HEK293 (cell line): ENCODE measurements at regions not wholly inside any gene's neighbourhood (a gene's known extent, or its start where the extent isn't known, plus 50 kb on each side); places are given as distances from the start of the nearest gene placed in this dataset.

ENCODE experiments used
- CTCF ChIA-PET: fragments of 350-600 bp; formaldehyde crosslinking; extraction: SDS; loops from one replicate; lab custom pipeline; 2021; ENCODE audit warnings: antibody characterized with exemption; lab: Yijun Ruan, JAX
- POLR2A ChIA-PET: fragments of 300-600 bp; formaldehyde crosslinking; extraction: SDS; loops from one replicate; lab custom pipeline; 2020; ENCODE audit warnings: antibody characterized with exemption, inconsistent platforms; lab: Yijun Ruan, JAX
- H3K27ac ChIP-seq: fragments of 200-500 bp; sonication (Bioruptor generic); 2 replicates; pipeline ENCODE4 v1.5.1; 2014; ENCODE audit warnings: low read depth, low read length, control low read depth, inconsistent platforms; ENCODE audit errors: extremely low read depth
- H3K36me3 ChIP-seq, 2 experiments: fragments of 200-500 bp in 1 of 2; sonication (Bioruptor generic) in 1 of 2; 1 replicate in 1 of 2; 2 replicates in 1 of 2; pipeline ENCODE4 v1.5.1; 2014 to 2017; ENCODE audit warnings: inconsistent platforms in 2 of 2, low read length in 2 of 2; ENCODE audit not compliant: control insufficient read depth in 2 of 2, insufficient read depth in 1 of 2
- H3K4me1 ChIP-seq: fragments of 200-500 bp; sonication (Bioruptor generic); 2 replicates; pipeline ENCODE4 v1.5.1; 2014; ENCODE audit warnings: mild to moderate bottlenecking, low read length, inconsistent platforms; ENCODE audit not compliant: control insufficient read depth, insufficient read depth
- H3K4me3 ChIP-seq: 2 replicates; pipeline ENCODE4 v1.5.1; 2011; ENCODE audit warnings: low read depth, mild to moderate bottlenecking, control low read depth, low read length, moderate library complexity
- H3K9me3 ChIP-seq: fragments of 200-500 bp; sonication (Bioruptor generic); 2 replicates; pipeline ENCODE4 v1.5.1; 2014; ENCODE audit warnings: low read depth, low read length, inconsistent platforms; ENCODE audit not compliant: control insufficient read depth, insufficient read depth
- ATF2 ChIP-seq: fragments of 450-650 bp; formaldehyde crosslinking; IDR thresholded peaks from 2 replicates; pipeline ENCODE4 v1.5.1; 2016; ENCODE audit warnings: missing biosample characterization, missing genetic modification characterization, low read depth
- EGR2 ChIP-seq: fragments of 450-650 bp; formaldehyde crosslinking; IDR thresholded peaks from 2 replicates; pipeline ENCODE4 v1.5.1; 2016; ENCODE audit warnings: low read depth, missing biosample characterization, missing genetic modification characterization
- PBX3 ChIP-seq: sonication (generic); formaldehyde crosslinking; IDR thresholded peaks from 2 replicates; pipeline ENCODE4 v1.8.1; 2022; ENCODE audit warnings: mild to moderate bottlenecking, moderate library complexity, missing genetic modification reagents
- PRDM2 ChIP-seq: fragments of 450-650 bp; formaldehyde crosslinking; IDR thresholded peaks from 2 replicates; pipeline ENCODE4 v1.5.1; 2016; ENCODE audit warnings: missing biosample characterization, missing genetic modification characterization, borderline replicate concordance
- REPIN1 ChIP-seq: fragments of 450-650 bp; formaldehyde crosslinking; IDR thresholded peaks from 2 replicates; pipeline ENCODE4 v1.5.1; 2017; ENCODE audit warnings: missing biosample characterization, missing genetic modification characterization, low read depth
- SCRT2 ChIP-seq: fragments of 450-650 bp; formaldehyde crosslinking; IDR thresholded peaks from 2 replicates; pipeline ENCODE4 v1.5.1; 2016; ENCODE audit warnings: missing biosample characterization, missing genetic modification characterization
- TRIM28 ChIP-seq: IDR thresholded peaks from 2 replicates; pipeline ENCODE4 v1.6.1; 2011; ENCODE audit warnings: low read length, control low read depth, borderline replicate concordance
- ZBTB7A ChIP-seq: fragments of 450-650 bp; formaldehyde crosslinking; IDR thresholded peaks from 2 replicates; pipeline ENCODE4 v1.5.1; 2016; ENCODE audit warnings: low read depth, missing biosample characterization, missing genetic modification characterization
- ZNF121 ChIP-seq: fragments of 450-650 bp; formaldehyde crosslinking; IDR thresholded peaks from 2 replicates; pipeline ENCODE4 v1.5.1; 2016; ENCODE audit warnings: missing biosample characterization, missing genetic modification characterization
- ZNF2 ChIP-seq: fragments of 450-650 bp; formaldehyde crosslinking; IDR thresholded peaks from 2 replicates; pipeline ENCODE4 v1.5.1; 2016; ENCODE audit warnings: missing biosample characterization, missing genetic modification characterization
- ZNF202 ChIP-seq: fragments of 450-650 bp; formaldehyde crosslinking; IDR thresholded peaks from 2 replicates; pipeline ENCODE4 v1.5.1; 2016; ENCODE audit warnings: missing biosample characterization, missing genetic modification characterization, borderline replicate concordance
- ZNF426 ChIP-seq: fragments of 450-650 bp; formaldehyde crosslinking; IDR thresholded peaks from 2 replicates; pipeline ENCODE4 v1.5.1; 2017; ENCODE audit warnings: missing biosample characterization, missing genetic modification characterization, mild to moderate bottlenecking, inconsistent platforms, moderate library complexity
- ZNF473 ChIP-seq: fragments of 450-650 bp; formaldehyde crosslinking; IDR thresholded peaks from 2 replicates; pipeline ENCODE4 v1.5.1; 2017; ENCODE audit warnings: missing biosample characterization, missing genetic modification characterization
- ZNF510 ChIP-seq: fragments of 450-650 bp; formaldehyde crosslinking; IDR thresholded peaks from 2 replicates; pipeline ENCODE4 v1.5.1; 2018; ENCODE audit warnings: mild to moderate bottlenecking, missing genetic modification characterization, missing biosample characterization; ENCODE audit not compliant: insufficient replicate concordance
- ZNF514 ChIP-seq: fragments of 450-650 bp; formaldehyde crosslinking; IDR thresholded peaks from 2 replicates; pipeline ENCODE4 v1.5.1; 2016; ENCODE audit warnings: missing biosample characterization, missing genetic modification characterization
- ZNF645 ChIP-seq: fragments of 450-650 bp; formaldehyde crosslinking; IDR thresholded peaks from 2 replicates; pipeline ENCODE4; 2016; ENCODE audit warnings: missing biosample characterization, missing genetic modification characterization
- ZNF692 ChIP-seq: fragments of 450-650 bp; formaldehyde crosslinking; IDR thresholded peaks from 2 replicates; pipeline ENCODE4 v1.5.1; 2016; ENCODE audit warnings: missing biosample characterization, missing genetic modification characterization
- ZNF776 ChIP-seq: fragments of 450-650 bp; formaldehyde crosslinking; IDR thresholded peaks from 2 replicates; pipeline ENCODE4 v1.5.0; 2017; ENCODE audit warnings: missing biosample characterization, missing genetic modification characterization, borderline replicate concordance
- ZNF792 ChIP-seq: fragments of 450-650 bp; formaldehyde crosslinking; IDR thresholded peaks from 2 replicates; pipeline ENCODE4 v1.5.1; 2016; ENCODE audit warnings: missing biosample characterization, missing genetic modification characterization
- ZNF837 ChIP-seq: fragments of 450-650 bp; formaldehyde crosslinking; IDR thresholded peaks from 2 replicates; pipeline ENCODE4 v1.5.1; 2016; ENCODE audit warnings: missing biosample characterization, missing genetic modification characterization

GRCh38 chr14:71665157-71665556, 267.1 kb upstream of the RGS6 start:
- no peaks in the 10 kb centered on the region for H3K9me3 ChIP-seq
- ChIA-PET CTCF (no interaction called here), POLR2A (no interaction called here)
- TF ChIP-seq ZNF510 (tag by site-specific recombination), result no peak
- TF ChIP-seq ZNF837 (tag by site-specific recombination), result no peak
- TF ChIP-seq ZNF792, result no peak
- no peak for TF ChIP-seq ZNF426
- H3K27ac ChIP-seq, result no peak overlapping the region
- peaks cover 5% of the 10 kb centered on the region for H3K4me1 ChIP-seq
- no peak overlapping the region for H3K4me3 ChIP-seq
- peaks cover 0 to 12% of the 10 kb centered on the region in 2 experiments; a peak in 2 of 3 replicates for H3K36me3 ChIP-seq

- no peak for TF ChIP-seq EGR2 (tag by site-specific recombination)
- no peak for TF ChIP-seq SCRT2 (tag by site-specific recombination)
- TF ChIP-seq ATF2, result no peak
- Histone ChIP-seq H3K36me3 (peaks cover 0 to 12% of the 10 kb centered on the region in 2 experiments; a peak in 2 of 3 replicates), H3K4me1 (peaks cover 5% of the 10 kb centered on the region), H3K4me3 (no peak overlapping the region), H3K9me3 (no peaks in the 10 kb centered on the region), H3K27ac (no peak overlapping the region)
- POLR2A ChIA-PET, result no interaction called here
- CTCF ChIA-PET, result interaction anchor here (0.7 to 0.9 kb wide), 2 partner anchors 87 to 137 kb away, joined by 3 to 4 read pairs; no protein-coding TSS in a partner anchor
These were observed 266.4 kb upstream of the RGS6 start for GRCh38 chr14:71665781-71666180.

GRCh38 chr14:71666571-71667145, 265.6 kb upstream of the RGS6 start:
- POLR2A ChIA-PET, result no interaction called here
- no peaks in the 10 kb centered on the region for H3K9me3 ChIP-seq
- no peak for TF ChIP-seq ZNF776 (tag by site-specific recombination)
- TF ChIP-seq TRIM28, result no peak
- TF ChIP-seq ZNF121 (tag by site-specific recombination), result no peak
- no peak for TF ChIP-seq ZNF692 (tag by site-specific recombination)
- TF ChIP-seq ZNF514 (tag by site-specific recombination), result no peak
- TF ChIP-seq ZNF202, result no peak
- TF ChIP-seq ZNF473, result no peak
- no peak for TF ChIP-seq ZNF2 (tag by site-specific recombination)
- TF ChIP-seq EGR2 (tag by site-specific recombination), result no peak
- no peak for TF ChIP-seq PBX3 (CRISPR knock-in tag)
- no peak for TF ChIP-seq PRDM2 (tag by site-specific recombination)
- no peak for TF ChIP-seq ZNF645 (tag by site-specific recombination)
- TF ChIP-seq REPIN1 (tag by site-specific recombination), result no peak
- TF ChIP-seq ZBTB7A (tag by site-specific recombination), result no peak

More at GRCh38 chr14:71666571-71667145, 265.6 kb upstream of the RGS6 start:
- Histone ChIP-seq H3K27ac (no peak overlapping the region), H3K4me1 (peaks cover 5% of the 10 kb centered on the region), H3K36me3 (peaks cover 0 to 14% of the 10 kb centered on the region in 2 experiments; a peak in 2 of 3 replicates), H3K4me3 (no peak overlapping the region)
- CTCF ChIA-PET, result interaction anchor here (0.7 to 0.9 kb wide), 2 partner anchors 86 to 138 kb away, joined by 3 to 4 read pairs; no protein-coding TSS in a partner anchor
